Esophagus squamous epithelium (tissue), 5 donors: ENCODE measurements at regions not wholly inside any gene's neighbourhood (a gene's known extent, or its start where the extent isn't known, plus 50 kb on each side); places are given as distances from the start of the nearest gene placed in this dataset.
"Not testable (repeated sequence)": the region's sequence is repeated elsewhere in the genome, so short reads cannot be mapped to it uniquely, and the experiment has no call there.

ENCODE experiments used
- DNase-seq: peaks from one replicate; lab custom pipeline; 2025; lab: John Stamatoyannopoulos, UW
- H3K27ac ChIP-seq, 4 donors: fragments of 200-600 bp; sonication (generic); one replicate each; pipeline ENCODE4 v1.5.1; 2016 to 2019; ENCODE audit warnings: mild to moderate bottlenecking in 1 of 4
- H3K27me3 ChIP-seq, 4 donors: fragments of 200-600 bp; sonication (generic); 1 replicate in 3 of 4; 2 replicates in 1 of 4; pipeline versions ENCODE4 v1.5.1 to v1.6.0; 2017 to 2021; ENCODE audit warnings: antibody characterized with exemption in 1 of 4
- H3K36me3 ChIP-seq, 3 donors: fragments of 200-600 bp; sonication (generic); one replicate each; pipeline ENCODE4 v1.5.1; 2016 to 2019
- H3K4me1 ChIP-seq, 3 donors: fragments of 200-600 bp; sonication (generic); one replicate each; pipeline ENCODE4 v1.5.1; 2017 to 2019
- H3K4me3 ChIP-seq, 4 donors: fragments of 200-600 bp; sonication (generic); 1 replicate in 3 of 4; 2 replicates in 1 of 4; pipeline ENCODE4 v1.5.1; 2016 to 2019; ENCODE audit warnings: mild to moderate bottlenecking in 2 of 4, moderate library complexity in 1 of 4
- H3K9me3 ChIP-seq, 3 donors: fragments of 200-600 bp; sonication (generic); one replicate each; pipeline ENCODE4 v1.5.1; 2016 to 2019
- CTCF ChIP-seq, 6 experiments: fragments of 450-650 bp in 4 of 6; fragments of 200-600 bp in 2 of 6; sonication (generic) in 2 of 6; IDR thresholded peaks; one replicate each; pipeline ENCODE4 v1.5.1; 2016 to 2019; ENCODE audit warnings: antibody characterized with exemption in 6 of 6, mild to moderate bottlenecking in 4 of 6, moderate library complexity in 4 of 6
- POLR2A ChIP-seq, 4 donors: fragments of 450-650 bp; IDR thresholded peaks; one replicate each; pipeline ENCODE4 v1.6.1; 2017; ENCODE audit warnings: antibody characterized with exemption in 4 of 4, mild to moderate bottlenecking in 4 of 4, moderate library complexity in 3 of 4
- WGBS, 2 donors: methylation state at CpG; one replicate each; pipeline ENCODE4 v1.1.5; 2018; 5-methylcytosine and 5-hydroxymethylcytosine counted together
- intact Hi-C: fragments of 100-400 bp; cut with DNase I; formaldehyde crosslinking; loops from one replicate; pipeline ENCODE4 v1.15.0; 2022
- donor health status: DM: yes; HTN: yes; CAD: no.

GRCh38 chr7:91573405-91573804 is 307.1 kb downstream of the MTERF1 start:
- TF ChIP-seq POLR2A (IDR thresholded peaks at IDR 0.05) (no peak), CTCF (IDR thresholded peaks at IDR 0.05) (no peak)
- WGBS, 2 donors: 69 to 81% methylated on average over 1 of the region's 1 CpG
- intact Hi-C loops: no loop called here

DNA sequence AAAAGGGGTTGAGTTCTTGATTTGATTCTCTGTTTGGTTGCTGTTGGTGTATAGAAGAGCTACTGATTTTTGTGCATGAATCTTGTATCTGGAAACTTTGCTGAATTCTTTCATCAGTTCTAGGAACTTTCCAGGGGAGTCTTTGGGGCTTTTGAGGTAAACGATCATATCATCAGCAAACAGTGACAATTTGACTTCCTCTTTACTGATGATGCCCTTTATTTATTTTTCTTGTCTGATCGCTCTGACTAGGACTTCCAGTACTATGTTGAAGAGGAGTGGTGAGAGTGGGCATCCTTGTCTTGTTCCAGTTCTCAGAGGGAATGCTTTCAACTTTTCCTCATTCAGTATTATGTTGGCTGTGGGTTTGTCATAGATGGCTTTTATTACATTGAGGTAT is 304.0 kb downstream of the MTERF1 start:
- DNase-seq, H3K9me3 ChIP-seq, H3K4me1 ChIP-seq, intact Hi-C loops, H3K27ac ChIP-seq, H3K27me3 ChIP-seq, H3K4me3 ChIP-seq, H3K36me3 ChIP-seq: not testable (repeated sequence)
- 87% methylated on average over 2 of the region's 2 CpGs for WGBS, 2 donors

More at GRCh38 chr7:91573405-91573804, 307.1 kb downstream of the MTERF1 start:
- Histone ChIP-seq H3K9me3 (no peaks in the 10 kb centered on the region), H3K27ac (no peak overlapping the region), H3K36me3 (no peaks in the 10 kb centered on the region), H3K4me1 (peaks cover 0 to 16% (median 0%) of the 10 kb centered on the region in 3 donors), H3K27me3 (no peaks in the 10 kb centered on the region), H3K4me3 (no peak overlapping the region)
- no peak for DNase-seq

- WGBS, 2 donors: 84 to 94% methylated on average over 2 to 6 of the region's 9 CpGs
- no peak for DNase-seq
- H3K9me3 ChIP-seq: no peaks in the 10 kb centered on the region
- no peaks in the 10 kb centered on the region for H3K27me3 ChIP-seq
- no peaks in the 10 kb centered on the region for H3K4me1 ChIP-seq
- TF ChIP-seq POLR2A (IDR thresholded peaks at IDR 0.05): no peak
- no peak for TF ChIP-seq CTCF (IDR thresholded peaks at IDR 0.05)
- no peak overlapping the region for H3K4me3 ChIP-seq
- no peaks in the 10 kb centered on the region for H3K36me3 ChIP-seq
- intact Hi-C loops: no loop called here
- no peak overlapping the region for H3K27ac ChIP-seq
These were observed 300.7 kb downstream of the MTERF1 start for GRCh38 chr7:91579837-91580236.

GRCh38 chr7:91582799-91583477 is 297.6 kb downstream of the MTERF1 start:
- H3K36me3 ChIP-seq: no peaks in the 10 kb centered on the region
- intact Hi-C loops: no loop called here
- TF ChIP-seq CTCF (IDR thresholded peaks at IDR 0.05) (no peak), POLR2A (IDR thresholded peaks at IDR 0.05) (no peak)
- no peak overlapping the region for H3K27ac ChIP-seq
- H3K4me3 ChIP-seq: no peak overlapping the region
- H3K4me1 ChIP-seq: no peaks in the 10 kb centered on the region
- no peak for DNase-seq
- no peaks in the 10 kb centered on the region for H3K9me3 ChIP-seq
- no peaks in the 10 kb centered on the region for H3K27me3 ChIP-seq
- 83 to 97% methylated on average over 13 to 15 of the region's 15 CpGs for WGBS, 2 donors

GRCh38 chr7:91596287-91596686 is 284.2 kb downstream of the MTERF1 start:
- intact Hi-C loops: no loop called here
- H3K27me3 ChIP-seq: no peaks in the 10 kb centered on the region
- no peaks in the 10 kb centered on the region for H3K36me3 ChIP-seq
- no peaks in the 10 kb centered on the region for H3K4me1 ChIP-seq
- 32 to 43% methylated on average over 2 of the region's 2 CpGs for WGBS, 2 donors
- no peak overlapping the region for H3K27ac ChIP-seq
- DNase-seq: no peak
- H3K4me3 ChIP-seq: no peak overlapping the region
- H3K9me3 ChIP-seq: no peaks in the 10 kb centered on the region
- TF ChIP-seq POLR2A (IDR thresholded peaks at IDR 0.05) (no peak), CTCF (IDR thresholded peaks at IDR 0.05) (no peak)
